H9 (cell line): ENCODE measurements at regions not wholly inside any gene's neighbourhood (a gene's known extent, or its start where the extent isn't known, plus 50 kb on each side); places are given as distances from the start of the nearest gene placed in this dataset.

ENCODE experiments used
- DNase-seq: peaks from one replicate; pipeline ENCODE4 v3.0.0-alpha.2; 2017
- H2AFZ ChIP-seq: one replicate; pipeline ENCODE4 v1.6.1; 2013; ENCODE audit warnings: mild to moderate bottlenecking, low read length, control low read depth, moderate library complexity
- H2AK5ac ChIP-seq: 2 replicates; pipeline ENCODE4 v1.6.1; 2013; ENCODE audit warnings: low read length, control low read depth, mixed read lengths; ENCODE audit not compliant: insufficient read length
- H2BK120ac ChIP-seq: one replicate; pipeline ENCODE4 v1.6.1; 2013; ENCODE audit warnings: low read depth, mild to moderate bottlenecking, low read length, control low read depth, inconsistent platforms; ENCODE audit not compliant: poor library complexity, severe bottlenecking
- H2BK12ac ChIP-seq: 2 replicates; pipeline ENCODE4 v1.6.1; 2013; ENCODE audit warnings: low read length, control low read depth, mixed read lengths, low read depth; ENCODE audit not compliant: insufficient read length
- H2BK15ac ChIP-seq: 2 replicates; pipeline ENCODE4 v1.6.1; 2013; ENCODE audit warnings: low read depth, low read length, control low read depth
- H2BK20ac ChIP-seq: one replicate; pipeline ENCODE4 v1.6.1; 2013; ENCODE audit warnings: low read depth, mild to moderate bottlenecking, low read length, control low read depth, inconsistent platforms; ENCODE audit not compliant: poor library complexity, severe bottlenecking
- H2BK5ac ChIP-seq: 2 replicates; pipeline ENCODE4 v1.6.1; 2013; ENCODE audit warnings: low read length, control low read depth, mixed read lengths; ENCODE audit not compliant: insufficient read length
- H3K14ac ChIP-seq: 2 replicates; pipeline ENCODE4 v1.6.1; 2013; ENCODE audit warnings: low read length, control low read depth; ENCODE audit not compliant: insufficient read depth
- H3K18ac ChIP-seq: 2 replicates; pipeline ENCODE4 v1.6.1; 2013; ENCODE audit warnings: low read depth, mild to moderate bottlenecking, mixed read lengths, low read length, control low read depth; ENCODE audit not compliant: insufficient read length
- H3K23ac ChIP-seq: 2 replicates; pipeline ENCODE4 v1.6.1; 2013; ENCODE audit warnings: low read length, control low read depth, mixed read lengths, low read depth; ENCODE audit not compliant: insufficient read length
- H3K23me2 ChIP-seq: 2 replicates; pipeline ENCODE4 v1.6.1; 2013; ENCODE audit warnings: low read depth, mild to moderate bottlenecking, mixed read lengths, low read length, control low read depth; ENCODE audit not compliant: insufficient read length, poor library complexity, severe bottlenecking
- H3K27ac ChIP-seq: 2 replicates; pipeline ENCODE4 v1.5.1; 2013; ENCODE audit warnings: low read length, control low read depth, mixed read lengths, low read depth; ENCODE audit not compliant: insufficient read length
- H3K27me3 ChIP-seq: 2 replicates; pipeline ENCODE4 v1.6.1; 2013; ENCODE audit warnings: low read length, control low read depth, inconsistent platforms; ENCODE audit not compliant: insufficient read depth
- H3K4ac ChIP-seq: 2 replicates; pipeline ENCODE4 v1.6.1; 2013; ENCODE audit warnings: low read depth, mild to moderate bottlenecking, control low read depth, inconsistent platforms, low read length, moderate library complexity
- H3K4me1 ChIP-seq: 2 replicates; pipeline ENCODE4 v1.6.1; 2013; ENCODE audit warnings: low read length, control low read depth, inconsistent platforms; ENCODE audit not compliant: insufficient read depth
- H3K4me2 ChIP-seq: 2 replicates; pipeline ENCODE4 v1.6.1; 2013; ENCODE audit warnings: low read length, control low read depth, mixed read lengths; ENCODE audit not compliant: insufficient read length, insufficient read depth
- H3K56ac ChIP-seq: 2 replicates; pipeline ENCODE4 v1.6.1; 2013; ENCODE audit warnings: low read depth, mild to moderate bottlenecking, mixed read lengths, low read length, control low read depth; ENCODE audit not compliant: insufficient read length
- H3K79me1 ChIP-seq: 2 replicates; pipeline ENCODE4 v1.6.1; 2013; ENCODE audit warnings: low read depth, mild to moderate bottlenecking, moderate library complexity, low read length, control low read depth, inconsistent platforms; ENCODE audit not compliant: insufficient read depth, poor library complexity, severe bottlenecking
- H3K79me2 ChIP-seq: 2 replicates; pipeline ENCODE4 v1.6.1; 2013; ENCODE audit warnings: low read length, control low read depth, inconsistent platforms; ENCODE audit not compliant: insufficient read depth
- H3K9ac ChIP-seq: 2 replicates; pipeline ENCODE4 v1.6.1; 2013; ENCODE audit warnings: low read length, control low read depth, mixed read lengths; ENCODE audit not compliant: insufficient read length; ENCODE audit errors: extremely low read depth
- H3K9me3 ChIP-seq: one replicate; pipeline ENCODE4 v1.6.1; 2013; ENCODE audit warnings: low read depth, low read length, inconsistent platforms; ENCODE audit not compliant: control insufficient read depth
- H3T11ph ChIP-seq: one replicate; pipeline ENCODE4 v1.6.1; 2013; ENCODE audit warnings: mild to moderate bottlenecking, low read length, control low read depth, inconsistent platforms
- H4K20me1 ChIP-seq: one replicate; pipeline ENCODE4 v1.6.1; 2013; ENCODE audit not compliant: control insufficient read depth, insufficient read length, insufficient read depth
- H4K5ac ChIP-seq: 2 replicates; pipeline ENCODE4 v1.6.1; 2013; ENCODE audit warnings: low read depth, mild to moderate bottlenecking, mixed read lengths, low read length, control low read depth; ENCODE audit not compliant: insufficient read length
- H4K8ac ChIP-seq: replicated peaks from 2 replicates; pipeline ENCODE4 v1.6.1; 2013; ENCODE audit warnings: low read length, control low read depth, mixed read lengths, low read depth; ENCODE audit not compliant: insufficient read length
- H4K91ac ChIP-seq: 2 replicates; pipeline ENCODE4 v1.6.1; 2013; ENCODE audit warnings: low read depth, mild to moderate bottlenecking, moderate library complexity, mixed read lengths, low read length, control low read depth; ENCODE audit not compliant: insufficient read length
- H3K27ac Mint-ChIP-seq, 3 experiments: 2 replicates in 2 of 3; 3 replicates in 1 of 3; pipeline ENCODE4 v1.8.0; 2020 to 2021; ENCODE audit warnings: mixed read lengths in 3 of 3, mild to moderate bottlenecking in 1 of 3, moderate library complexity in 1 of 3
- H3K27me3 Mint-ChIP-seq: 2 replicates; pipeline ENCODE4 v1.8.0; 2021; ENCODE audit warnings: low read depth, mild to moderate bottlenecking, moderate library complexity, mixed read lengths
- H3K36me3 Mint-ChIP-seq, 3 experiments: 2 replicates in 2 of 3; 3 replicates in 1 of 3; pipeline ENCODE4 v1.8.0; 2020 to 2021; ENCODE audit warnings: low read depth in 3 of 3, mixed read lengths in 3 of 3; ENCODE audit not compliant: insufficient read depth in 1 of 3
- H3K4me1 Mint-ChIP-seq, 2 experiments: 2 replicates each; pipeline ENCODE4 v1.8.0; 2020; ENCODE audit warnings: mixed read lengths in 2 of 2
- H3K4me3 Mint-ChIP-seq, 2 experiments: 2 replicates in 1 of 2; 3 replicates in 1 of 2; pipeline ENCODE4 v1.8.0; 2020 to 2021; ENCODE audit warnings: mild to moderate bottlenecking in 2 of 2, mixed read lengths in 2 of 2, moderate library complexity in 1 of 2
- H3K9me3 Mint-ChIP-seq, 2 experiments: 2 replicates in 1 of 2; 3 replicates in 1 of 2; pipeline ENCODE4 v1.8.0; 2020; ENCODE audit warnings: mild to moderate bottlenecking in 2 of 2, mixed read lengths in 2 of 2, moderate library complexity in 1 of 2
- WGBS: extraction: QIAGEN DNeasy Blood & Tissue Kit; methylation state at CpG from one replicate; pipeline ENCODE4 v1.1.7; 2013; ENCODE audit warnings: missing lambda C conversion rate, low lambda C conversion rate, mixed read lengths; ENCODE audit not compliant: insufficient read length; ENCODE audit errors: extremely low coverage; 5-methylcytosine and 5-hydroxymethylcytosine counted together
- TF ChIP-seq, protein P1 (sequence below): fragments of 200-600 bp; sonication (generic); conservative IDR thresholded peaks from 3 replicates; pipeline ENCODE4 v1.8.0; 2021; ENCODE audit warnings: antibody characterized with exemption, mild to moderate bottlenecking

DNA sequence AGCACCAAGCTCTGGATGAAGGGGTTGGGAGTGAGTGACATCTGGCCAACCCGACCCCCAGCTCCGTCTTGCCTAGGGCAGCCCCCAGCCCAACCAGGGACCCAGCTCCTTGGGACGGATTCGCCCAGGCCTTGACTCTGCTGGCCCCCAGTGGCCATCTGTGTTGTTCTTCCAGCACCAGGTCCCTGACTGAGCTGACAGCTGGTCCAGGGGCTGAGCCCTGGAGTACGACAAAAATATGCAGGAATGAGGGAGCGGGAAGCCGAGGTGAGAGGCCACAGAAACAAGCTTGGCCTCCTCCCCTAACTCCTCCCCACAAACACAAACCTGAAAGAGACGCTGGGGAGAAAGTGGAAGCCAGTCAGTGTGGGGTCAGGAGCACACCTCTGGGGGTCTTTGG is 55.0 kb upstream of the PAX7 start:
- Histone ChIP-seq H3K23me2 (no peaks in the 10 kb centered on the region), H3K9me3 (no peaks in the 10 kb centered on the region), H2BK15ac (no peak overlapping the region), H2BK120ac (no peak overlapping the region), H3K4ac (no peak overlapping the region), H2BK12ac (no peak overlapping the region), H2AK5ac (no peak overlapping the region), H3K27ac (no peak overlapping the region), H2AFZ (no peak overlapping the region), H3K14ac (no peak overlapping the region; the same call in 1 of the 2 replicates), H3K4me1 (no peaks in the 10 kb centered on the region), H3T11ph (no peak overlapping the region), H3K79me1 (no peaks in the 10 kb centered on the region), H2BK20ac (no peak overlapping the region), H4K5ac (no peak overlapping the region), H4K20me1 (no peaks in the 10 kb centered on the region), H4K8ac (no peak overlapping the region), H3K56ac (no peak overlapping the region), H3K4me2 (no peak overlapping the region), H3K79me2 (no peaks in the 10 kb centered on the region), H3K9ac (no peak overlapping the region), H4K91ac (no peak overlapping the region), H3K27me3 (no peaks in the 10 kb centered on the region), H3K23ac (no peak overlapping the region), H3K18ac (peak overlapping the region; percentile 67), H2BK5ac (no peak overlapping the region)
- no CpG with 5 or more reads among the region's 8 CpGs for WGBS
- Mint-ChIP-seq H3K4me3 (peak overlapping the region in 1 of 2 experiments; percentile 36; a peak in 1 of 5 replicates), H3K27me3 (peaks cover 16% of the 10 kb centered on the region), H3K4me1 (peaks cover 10 to 19% of the 10 kb centered on the region in 2 experiments), H3K27ac (no peak overlapping the region; a peak in 1 of 7 replicates), H3K36me3 (no peaks in the 10 kb centered on the region), H3K9me3 (no peaks in the 10 kb centered on the region)
- TF ChIP-seq, protein P1, sequence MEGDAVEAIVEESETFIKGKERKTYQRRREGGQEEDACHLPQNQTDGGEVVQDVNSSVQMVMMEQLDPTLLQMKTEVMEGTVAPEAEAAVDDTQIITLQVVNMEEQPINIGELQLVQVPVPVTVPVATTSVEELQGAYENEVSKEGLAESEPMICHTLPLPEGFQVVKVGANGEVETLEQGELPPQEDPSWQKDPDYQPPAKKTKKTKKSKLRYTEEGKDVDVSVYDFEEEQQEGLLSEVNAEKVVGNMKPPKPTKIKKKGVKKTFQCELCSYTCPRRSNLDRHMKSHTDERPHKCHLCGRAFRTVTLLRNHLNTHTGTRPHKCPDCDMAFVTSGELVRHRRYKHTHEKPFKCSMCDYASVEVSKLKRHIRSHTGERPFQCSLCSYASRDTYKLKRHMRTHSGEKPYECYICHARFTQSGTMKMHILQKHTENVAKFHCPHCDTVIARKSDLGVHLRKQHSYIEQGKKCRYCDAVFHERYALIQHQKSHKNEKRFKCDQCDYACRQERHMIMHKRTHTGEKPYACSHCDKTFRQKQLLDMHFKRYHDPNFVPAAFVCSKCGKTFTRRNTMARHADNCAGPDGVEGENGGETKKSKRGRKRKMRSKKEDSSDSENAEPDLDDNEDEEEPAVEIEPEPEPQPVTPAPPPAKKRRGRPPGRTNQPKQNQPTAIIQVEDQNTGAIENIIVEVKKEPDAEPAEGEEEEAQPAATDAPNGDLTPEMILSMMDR = peak; percentile 90
- peak; percentile 93 for DNase-seq
